Neural cell (in vitro differentiated cells): ENCODE measurements at regions not wholly inside any gene's neighbourhood (a gene's known extent, or its start where the extent isn't known, plus 50 kb on each side); places are given as distances from the start of the nearest gene placed in this dataset.

ENCODE experiments used
- H2AFZ ChIP-seq: fragments of 200-600, 300-800 bp; sonication (generic), shearing (Covaris generic); 2 replicates; pipeline ENCODE4 v1.6.0; 2014; ENCODE audit warnings: low read depth, mild to moderate bottlenecking, antibody characterized with exemption, low read length, moderate library complexity
- H3F3A ChIP-seq: fragments of 200-600 bp; shearing (Covaris generic); 2 replicates; pipeline ENCODE4 v1.6.1; 2016; ENCODE audit warnings: mild to moderate bottlenecking, moderate library complexity, mixed read lengths, antibody characterized with exemption, low read length; ENCODE audit not compliant: insufficient read depth, poor library complexity, severe bottlenecking
- H3K27ac ChIP-seq: fragments of 200-600, 300-800 bp; sonication (generic), shearing (Covaris generic); 2 replicates; pipeline ENCODE4 v1.5.1; 2014; ENCODE audit warnings: mild to moderate bottlenecking, low read length, moderate library complexity
- H3K27me3 ChIP-seq: fragments of 300-800, 200-600 bp; sonication (generic), shearing (Covaris generic); 2 replicates; pipeline ENCODE4 v1.6.0; 2014; ENCODE audit warnings: mild to moderate bottlenecking, low read depth, low read length, moderate library complexity; ENCODE audit not compliant: insufficient read depth
- H3K36me3 ChIP-seq: fragments of 300-800, 200-600 bp; sonication (generic), shearing (Covaris generic); 2 replicates; pipeline ENCODE4 v1.5.1; 2014; ENCODE audit warnings: mild to moderate bottlenecking, antibody characterized with exemption, low read length, moderate library complexity; ENCODE audit not compliant: insufficient read depth
- H3K4me2 ChIP-seq: fragments of 300-800, 200-600 bp; sonication (generic), shearing (Covaris generic); 2 replicates; pipeline ENCODE4 v1.6.0; 2014; ENCODE audit warnings: mild to moderate bottlenecking, low read length
- H3K4me3 ChIP-seq: fragments of 300-800, 200-600 bp; sonication (generic), shearing (Covaris generic); 2 replicates; pipeline ENCODE4 v1.5.1; 2014; ENCODE audit warnings: mild to moderate bottlenecking, low read length, moderate library complexity
- H3K79me2 ChIP-seq: fragments of 200-600 bp; shearing (Covaris generic); replicated peaks from 2 replicates; pipeline ENCODE4 v1.6.0; 2014; ENCODE audit warnings: mild to moderate bottlenecking, low read length, moderate library complexity; ENCODE audit not compliant: insufficient read depth
- H3K9ac ChIP-seq: fragments of 300-800, 200-600 bp; sonication (generic), shearing (Covaris generic); 2 replicates; pipeline ENCODE4 v1.6.1; 2016; ENCODE audit warnings: mild to moderate bottlenecking, low read length, mixed read lengths
- H3K9me2 ChIP-seq: fragments of 200-600 bp; shearing (Covaris generic); 2 replicates; pipeline ENCODE4 v1.6.1; 2016; ENCODE audit warnings: mild to moderate bottlenecking, low read length, mixed read lengths; ENCODE audit not compliant: insufficient read depth
- H3K9me3 ChIP-seq: fragments of 200-600, 300-800 bp; sonication (generic), shearing (Covaris generic); 2 replicates; pipeline ENCODE4 v1.6.1; 2016; ENCODE audit warnings: mild to moderate bottlenecking, mixed run types, low read length, moderate library complexity, mixed read lengths
- H4K20me1 ChIP-seq: fragments of 200-600 bp; shearing (Covaris generic); 2 replicates; pipeline ENCODE4 v1.6.1; 2016; ENCODE audit warnings: mild to moderate bottlenecking, mixed run types; ENCODE audit not compliant: insufficient read depth
- EP300 ChIP-seq: fragments of 450-650 bp; conservative IDR thresholded peaks from 2 replicates; pipeline ENCODE4 v1.6.1; 2014; ENCODE audit warnings: antibody characterized with exemption, mild to moderate bottlenecking, moderate library complexity; ENCODE audit not compliant: poor library complexity, severe bottlenecking
- EZH2 ChIP-seq: fragments of 200-600, 300-800 bp; shearing (Covaris generic), sonication (generic); IDR thresholded peaks from 2 replicates; pipeline ENCODE4 v1.6.1; 2014; ENCODE audit warnings: antibody characterized with exemption, low read length, borderline replicate concordance, mild to moderate bottlenecking; ENCODE audit not compliant: insufficient read depth, poor library complexity, severe bottlenecking
- MXI1 ChIP-seq: fragments of 450-650 bp; conservative IDR thresholded peaks from 2 replicates; pipeline ENCODE4 v1.6.1; 2014; ENCODE audit warnings: antibody characterized with exemption, mild to moderate bottlenecking; ENCODE audit not compliant: poor library complexity, severe bottlenecking
- POLR2AphosphoS5 ChIP-seq: IDR thresholded peaks from 2 replicates; pipeline ENCODE4 v1.6.1; 2012
- RAD21 ChIP-seq: fragments of 450-650 bp; conservative IDR thresholded peaks from 2 replicates; pipeline ENCODE4 v1.6.1; 2014; ENCODE audit warnings: antibody characterized with exemption, mild to moderate bottlenecking, moderate library complexity
- SMC3 ChIP-seq: fragments of 450-650 bp; conservative IDR thresholded peaks from 2 replicates; pipeline ENCODE4 v1.6.1; 2014; ENCODE audit warnings: antibody characterized with exemption, mild to moderate bottlenecking, moderate library complexity; ENCODE audit not compliant: poor library complexity
- TAF1 ChIP-seq: IDR thresholded peaks from 2 replicates; pipeline ENCODE4 v1.6.1; 2012; ENCODE audit warnings: low read depth
- TF ChIP-seq, protein P1 (sequence below): fragments of 450-650 bp; IDR thresholded peaks from 2 replicates; pipeline ENCODE4 v1.5.1; 2014; ENCODE audit warnings: antibody characterized with exemption, mild to moderate bottlenecking, moderate library complexity; ENCODE audit not compliant: poor library complexity, severe bottlenecking
- TF ChIP-seq, protein P2 (sequence below): IDR thresholded peaks from 2 replicates; pipeline ENCODE4 v1.6.1; 2012; ENCODE audit warnings: borderline replicate concordance

DNA sequence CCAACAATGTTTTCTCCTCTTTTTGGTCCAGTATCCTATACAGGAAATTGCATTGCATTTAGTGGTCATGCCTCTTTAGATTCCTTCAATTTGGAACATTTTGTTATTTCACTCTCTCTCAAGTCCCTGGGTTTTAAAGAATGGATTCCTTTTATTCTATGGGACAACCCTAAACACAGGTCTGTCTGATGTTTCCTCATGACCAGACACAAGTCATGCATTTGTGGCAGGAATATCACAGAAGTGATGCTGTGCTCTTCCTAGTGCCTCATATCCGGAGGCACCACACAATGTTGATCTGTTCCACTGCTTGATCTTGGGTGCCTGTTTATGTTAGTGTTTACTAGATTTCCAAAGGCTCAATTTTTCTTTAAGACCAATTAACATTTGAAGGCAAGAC lies 69.7 kb upstream of the H2AZ1 start:
- Histone ChIP-seq H3K36me3 (no peaks in the 10 kb centered on the region), H4K20me1 (no peaks in the 10 kb centered on the region), H2AFZ (no peak overlapping the region), H3K4me3 (no peak overlapping the region), H3F3A (no peaks in the 10 kb centered on the region), H3K79me2 (no peaks in the 10 kb centered on the region), H3K27ac (no peak overlapping the region), H3K27me3 (no peaks in the 10 kb centered on the region), H3K4me2 (no peak overlapping the region), H3K9me2 (no peaks in the 10 kb centered on the region), H3K9ac (no peak overlapping the region), H3K9me3 (no peaks in the 10 kb centered on the region)
- TF ChIP-seq, protein P1, sequence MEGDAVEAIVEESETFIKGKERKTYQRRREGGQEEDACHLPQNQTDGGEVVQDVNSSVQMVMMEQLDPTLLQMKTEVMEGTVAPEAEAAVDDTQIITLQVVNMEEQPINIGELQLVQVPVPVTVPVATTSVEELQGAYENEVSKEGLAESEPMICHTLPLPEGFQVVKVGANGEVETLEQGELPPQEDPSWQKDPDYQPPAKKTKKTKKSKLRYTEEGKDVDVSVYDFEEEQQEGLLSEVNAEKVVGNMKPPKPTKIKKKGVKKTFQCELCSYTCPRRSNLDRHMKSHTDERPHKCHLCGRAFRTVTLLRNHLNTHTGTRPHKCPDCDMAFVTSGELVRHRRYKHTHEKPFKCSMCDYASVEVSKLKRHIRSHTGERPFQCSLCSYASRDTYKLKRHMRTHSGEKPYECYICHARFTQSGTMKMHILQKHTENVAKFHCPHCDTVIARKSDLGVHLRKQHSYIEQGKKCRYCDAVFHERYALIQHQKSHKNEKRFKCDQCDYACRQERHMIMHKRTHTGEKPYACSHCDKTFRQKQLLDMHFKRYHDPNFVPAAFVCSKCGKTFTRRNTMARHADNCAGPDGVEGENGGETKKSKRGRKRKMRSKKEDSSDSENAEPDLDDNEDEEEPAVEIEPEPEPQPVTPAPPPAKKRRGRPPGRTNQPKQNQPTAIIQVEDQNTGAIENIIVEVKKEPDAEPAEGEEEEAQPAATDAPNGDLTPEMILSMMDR = no peak
- TF ChIP-seq RAD21 (no peak), EP300 (no peak), EZH2 (no peak), TAF1 (no peak), POLR2AphosphoS5 (no peak), SMC3 (no peak), MXI1 (no peak)
- TF ChIP-seq, protein P2, sequence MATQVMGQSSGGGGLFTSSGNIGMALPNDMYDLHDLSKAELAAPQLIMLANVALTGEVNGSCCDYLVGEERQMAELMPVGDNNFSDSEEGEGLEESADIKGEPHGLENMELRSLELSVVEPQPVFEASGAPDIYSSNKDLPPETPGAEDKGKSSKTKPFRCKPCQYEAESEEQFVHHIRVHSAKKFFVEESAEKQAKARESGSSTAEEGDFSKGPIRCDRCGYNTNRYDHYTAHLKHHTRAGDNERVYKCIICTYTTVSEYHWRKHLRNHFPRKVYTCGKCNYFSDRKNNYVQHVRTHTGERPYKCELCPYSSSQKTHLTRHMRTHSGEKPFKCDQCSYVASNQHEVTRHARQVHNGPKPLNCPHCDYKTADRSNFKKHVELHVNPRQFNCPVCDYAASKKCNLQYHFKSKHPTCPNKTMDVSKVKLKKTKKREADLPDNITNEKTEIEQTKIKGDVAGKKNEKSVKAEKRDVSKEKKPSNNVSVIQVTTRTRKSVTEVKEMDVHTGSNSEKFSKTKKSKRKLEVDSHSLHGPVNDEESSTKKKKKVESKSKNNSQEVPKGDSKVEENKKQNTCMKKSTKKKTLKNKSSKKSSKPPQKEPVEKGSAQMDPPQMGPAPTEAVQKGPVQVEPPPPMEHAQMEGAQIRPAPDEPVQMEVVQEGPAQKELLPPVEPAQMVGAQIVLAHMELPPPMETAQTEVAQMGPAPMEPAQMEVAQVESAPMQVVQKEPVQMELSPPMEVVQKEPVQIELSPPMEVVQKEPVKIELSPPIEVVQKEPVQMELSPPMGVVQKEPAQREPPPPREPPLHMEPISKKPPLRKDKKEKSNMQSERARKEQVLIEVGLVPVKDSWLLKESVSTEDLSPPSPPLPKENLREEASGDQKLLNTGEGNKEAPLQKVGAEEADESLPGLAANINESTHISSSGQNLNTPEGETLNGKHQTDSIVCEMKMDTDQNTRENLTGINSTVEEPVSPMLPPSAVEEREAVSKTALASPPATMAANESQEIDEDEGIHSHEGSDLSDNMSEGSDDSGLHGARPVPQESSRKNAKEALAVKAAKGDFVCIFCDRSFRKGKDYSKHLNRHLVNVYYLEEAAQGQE = no peak

DNA sequence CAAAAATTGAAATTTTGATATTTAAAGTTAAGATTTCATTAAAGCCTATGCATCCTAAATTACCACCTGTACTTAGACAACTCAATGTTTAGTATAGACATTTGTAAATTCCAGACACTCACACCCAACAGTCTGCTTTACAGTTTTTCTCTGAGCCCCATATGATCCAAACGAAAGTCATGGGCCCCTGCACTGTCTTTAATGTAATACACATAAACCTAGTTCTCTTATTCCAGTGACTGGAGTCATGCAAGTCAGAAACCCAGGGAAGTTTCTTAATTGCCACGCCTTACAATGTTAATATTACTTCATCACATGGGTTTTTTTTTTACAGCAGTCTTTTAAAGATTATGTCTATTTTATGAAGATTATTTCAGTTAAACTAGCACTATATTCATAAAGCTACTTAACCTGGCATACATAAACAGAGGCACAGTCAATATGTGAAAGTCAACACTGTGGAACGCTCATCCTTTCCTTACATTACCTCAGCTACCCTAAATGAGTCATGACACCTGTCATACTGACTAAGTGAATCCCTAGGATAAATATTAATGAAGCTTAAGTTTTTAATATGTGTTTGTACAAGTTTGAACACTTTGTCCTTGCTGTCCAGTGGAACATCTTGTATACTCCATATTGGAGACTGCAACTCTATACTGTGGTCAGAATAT lies 67.7 kb upstream of the H2AZ1 start:
- Histone ChIP-seq H2AFZ (no peak overlapping the region), H3K9me3 (no peaks in the 10 kb centered on the region), H3K4me2 (no peak overlapping the region), H3K27me3 (no peaks in the 10 kb centered on the region), H3K27ac (no peak overlapping the region), H3K9me2 (no peaks in the 10 kb centered on the region), H3K9ac (no peak overlapping the region), H3K36me3 (no peaks in the 10 kb centered on the region), H3F3A (no peaks in the 10 kb centered on the region), H3K4me3 (no peak overlapping the region), H4K20me1 (no peaks in the 10 kb centered on the region), H3K79me2 (no peaks in the 10 kb centered on the region)
- TF ChIP-seq SMC3 (no peak), POLR2AphosphoS5 (no peak), RAD21 (no peak), TAF1 (no peak), EZH2 (no peak), MXI1 (no peak), EP300 (no peak)
- TF ChIP-seq, protein P1 = no peak
- TF ChIP-seq, protein P2 = no peak
